ENCODE measurements at regions not wholly inside any gene's neighbourhood (a gene's known extent, or its start where the extent isn't known, plus 50 kb on each side); places are given as distances from the start of the nearest gene placed in this dataset.

GRCh38 chr11:122276221-122276620, 160.2 kb upstream of the BLID start:
- POLR2A ChIA-PET: no interaction called here
- ATAC-seq: no peak

GRCh38 chr11:122275508-122275907, 159.5 kb upstream of the BLID start:
- no peak overlapping the region for H3K27ac ChIP-seq (ENCODE audit: low read depth, low read length)
- no peaks in the 10 kb centered on the region for H3K4me1 Mint-ChIP-seq
- H3K9me3 Mint-ChIP-seq: peaks cover 0 to 4% (median 0%) of the 10 kb centered on the region in 11 donors
- H3K9me3 ChIP-seq (ENCODE audit: control insufficient read depth in 2 of 3, low read length in 3 of 3): no peaks in the 10 kb centered on the region
- H3K4me1 ChIP-seq (ENCODE audit: control insufficient read depth in 2 of 2, insufficient read depth in 2 of 2, low read length in 2 of 2): no peaks in the 10 kb centered on the region
- peaks cover 0 to 30% (median 7%) of the 10 kb centered on the region in 5 donors for H3K27me3 Mint-ChIP-seq
- H3K27ac Mint-ChIP-seq: no peak overlapping the region
- intact Hi-C loops (cut with micrococcal nuclease): no loop called here
- no peak overlapping the region for H3K4me3 Mint-ChIP-seq
- no peaks in the 10 kb centered on the region for H3K36me3 ChIP-seq (ENCODE audit: control insufficient read depth in 2 of 3, insufficient read depth in 3 of 3, low read length in 3 of 3)
- CTCF ChIA-PET: no interaction called here
- H3K27me3 ChIP-seq (ENCODE audit: control insufficient read depth in 2 of 2, insufficient read depth in 2 of 2, low read length in 2 of 2): no peaks in the 10 kb centered on the region
- POLR2A ChIA-PET: no interaction called here
- no peak overlapping the region for H3K4me3 ChIP-seq (ENCODE audit: low read length)
- peaks cover 0 to 3% (median 0%) of the 10 kb centered on the region in 5 donors for H3K36me3 Mint-ChIP-seq
- ATAC-seq: no peak
- DNase-seq: no peak

More at GRCh38 chr11:122276221-122276620, 160.2 kb upstream of the BLID start:
- H3K27me3 Mint-ChIP-seq: peaks cover 0 to 27% (median 7%) of the 10 kb centered on the region in 5 donors
- Histone ChIP-seq H3K36me3 (ENCODE audit: control insufficient read depth in 2 of 3, insufficient read depth in 3 of 3, low read length in 3 of 3) (no peaks in the 10 kb centered on the region), H3K4me1 (ENCODE audit: control insufficient read depth in 2 of 2, insufficient read depth in 2 of 2, low read length in 2 of 2) (no peaks in the 10 kb centered on the region), H3K27me3 (ENCODE audit: control insufficient read depth in 2 of 2, insufficient read depth in 2 of 2, low read length in 2 of 2) (no peaks in the 10 kb centered on the region), H3K27ac (ENCODE audit: low read depth, low read length) (no peak overlapping the region), H3K4me3 (ENCODE audit: low read length) (no peak overlapping the region), H3K9me3 (ENCODE audit: control insufficient read depth in 2 of 3, low read length in 3 of 3) (no peaks in the 10 kb centered on the region)
- DNase-seq: no peak
- H3K27ac Mint-ChIP-seq: no peak overlapping the region
- no peak overlapping the region for H3K4me3 Mint-ChIP-seq
- intact Hi-C loops (cut with micrococcal nuclease): no loop called here
- no peaks in the 10 kb centered on the region for H3K4me1 Mint-ChIP-seq
- H3K9me3 Mint-ChIP-seq: peaks cover 0 to 4% (median 0%) of the 10 kb centered on the region in 11 donors
- CTCF ChIA-PET: no interaction called here
- H3K36me3 Mint-ChIP-seq: peaks cover 0 to 3% (median 0%) of the 10 kb centered on the region in 5 donors

GRCh38 chr11:122273476-122274191, 157.6 kb upstream of the BLID start:
- H3K36me3 ChIP-seq (ENCODE audit: control insufficient read depth in 2 of 3, insufficient read depth in 3 of 3, low read length in 3 of 3): no peaks in the 10 kb centered on the region
- peaks cover 0 to 3% (median 0%) of the 10 kb centered on the region in 5 donors for H3K36me3 Mint-ChIP-seq
- no peak overlapping the region for H3K4me3 Mint-ChIP-seq
- DNase-seq: no peak
- no peak for ATAC-seq
- no peaks in the 10 kb centered on the region for H3K4me1 ChIP-seq (ENCODE audit: control insufficient read depth in 2 of 2, insufficient read depth in 2 of 2, low read length in 2 of 2)
- no peaks in the 10 kb centered on the region for H3K9me3 ChIP-seq (ENCODE audit: control insufficient read depth in 2 of 3, low read length in 3 of 3)
- intact Hi-C loops (cut with micrococcal nuclease): no loop called here
- H3K27ac ChIP-seq (ENCODE audit: low read depth, low read length): no peak overlapping the region
- POLR2A ChIA-PET: no interaction called here
- H3K4me3 ChIP-seq (ENCODE audit: low read length): no peak overlapping the region
- H3K9me3 Mint-ChIP-seq: peaks cover 0 to 4% (median 0%) of the 10 kb centered on the region in 11 donors
- no peaks in the 10 kb centered on the region for H3K27me3 ChIP-seq (ENCODE audit: control insufficient read depth in 2 of 2, insufficient read depth in 2 of 2, low read length in 2 of 2)
- H3K4me1 Mint-ChIP-seq: no peaks in the 10 kb centered on the region
- no peak overlapping the region for H3K27ac Mint-ChIP-seq
- CTCF ChIA-PET: no interaction called here
- H3K27me3 Mint-ChIP-seq: peaks cover 0 to 36% (median 7%) of the 10 kb centered on the region in 5 donors

GRCh38 chr11:122271745-122272144, 155.7 kb upstream of the BLID start:
- H3K9me3 ChIP-seq (ENCODE audit: control insufficient read depth in 2 of 3, low read length in 3 of 3): no peaks in the 10 kb centered on the region
- Mint-ChIP-seq H3K27ac (no peak overlapping the region), H3K9me3 (peaks cover 0 to 4% (median 0%) of the 10 kb centered on the region in 11 donors), H3K4me1 (no peaks in the 10 kb centered on the region), H3K27me3 (peaks cover 2 to 36% (median 8%) of the 10 kb centered on the region in 5 donors), H3K4me3 (no peak overlapping the region), H3K36me3 (peaks cover 0 to 3% (median 0%) of the 10 kb centered on the region in 5 donors)
- H3K36me3 ChIP-seq (ENCODE audit: control insufficient read depth in 2 of 3, insufficient read depth in 3 of 3, low read length in 3 of 3): no peaks in the 10 kb centered on the region
- CTCF ChIA-PET: no interaction called here
- no peaks in the 10 kb centered on the region for H3K27me3 ChIP-seq (ENCODE audit: control insufficient read depth in 2 of 2, insufficient read depth in 2 of 2, low read length in 2 of 2)
- no peak overlapping the region for H3K27ac ChIP-seq (ENCODE audit: low read depth, low read length)
- DNase-seq (no peak), ATAC-seq (no peak)
- H3K4me3 ChIP-seq (ENCODE audit: low read length): no peak overlapping the region
- POLR2A ChIA-PET: no interaction called here
- intact Hi-C loops (cut with micrococcal nuclease): no loop called here
- H3K4me1 ChIP-seq (ENCODE audit: control insufficient read depth in 2 of 2, insufficient read depth in 2 of 2, low read length in 2 of 2): no peaks in the 10 kb centered on the region

- no peaks in the 10 kb centered on the region for H3K27me3 ChIP-seq (ENCODE audit: control insufficient read depth in 2 of 2, insufficient read depth in 2 of 2, low read length in 2 of 2)
- Mint-ChIP-seq H3K27ac (no peak overlapping the region), H3K27me3 (peaks cover 4 to 36% (median 8%) of the 10 kb centered on the region in 5 donors), H3K36me3 (peaks cover 0 to 3% (median 0%) of the 10 kb centered on the region in 5 donors), H3K9me3 (peaks cover 0 to 4% (median 0%) of the 10 kb centered on the region in 11 donors), H3K4me1 (no peaks in the 10 kb centered on the region), H3K4me3 (no peak overlapping the region)
- POLR2A ChIA-PET: no interaction called here
- no peak overlapping the region for H3K27ac ChIP-seq (ENCODE audit: low read depth, low read length)
- H3K4me1 ChIP-seq (ENCODE audit: control insufficient read depth in 2 of 2, insufficient read depth in 2 of 2, low read length in 2 of 2): no peaks in the 10 kb centered on the region
- CTCF ChIA-PET: no interaction called here
- no peaks in the 10 kb centered on the region for H3K9me3 ChIP-seq (ENCODE audit: control insufficient read depth in 2 of 3, low read length in 3 of 3)
- intact Hi-C loops (cut with micrococcal nuclease): no loop called here
- no peak for ATAC-seq
- no peaks in the 10 kb centered on the region for H3K36me3 ChIP-seq (ENCODE audit: control insufficient read depth in 2 of 3, insufficient read depth in 3 of 3, low read length in 3 of 3)
- H3K4me3 ChIP-seq (ENCODE audit: low read length): no peak overlapping the region
- DNase-seq: no peak
These were observed 155.1 kb upstream of the BLID start for GRCh38 chr11:122271137-122271536.

- Histone ChIP-seq H3K9me3 (ENCODE audit: control insufficient read depth in 2 of 3, low read length in 3 of 3) (no peaks in the 10 kb centered on the region), H3K4me1 (ENCODE audit: control insufficient read depth in 2 of 2, insufficient read depth in 2 of 2, low read length in 2 of 2) (no peaks in the 10 kb centered on the region), H3K36me3 (ENCODE audit: control insufficient read depth in 2 of 3, insufficient read depth in 3 of 3, low read length in 3 of 3) (no peaks in the 10 kb centered on the region), H3K27me3 (ENCODE audit: control insufficient read depth in 2 of 2, insufficient read depth in 2 of 2, low read length in 2 of 2) (no peaks in the 10 kb centered on the region), H3K27ac (ENCODE audit: low read depth, low read length) (no peak overlapping the region), H3K4me3 (ENCODE audit: low read length) (no peak overlapping the region)
- no peak overlapping the region for H3K4me3 Mint-ChIP-seq
- DNase-seq (no peak), ATAC-seq (no peak)
- no peak overlapping the region for H3K27ac Mint-ChIP-seq
- ChIA-PET POLR2A (no interaction called here), CTCF (no interaction called here)
- no peaks in the 10 kb centered on the region for H3K4me1 Mint-ChIP-seq
- peaks cover 4 to 30% (median 8%) of the 10 kb centered on the region in 5 donors for H3K27me3 Mint-ChIP-seq
- intact Hi-C loops (cut with micrococcal nuclease): no loop called here
- peaks cover 0 to 4% (median 0%) of the 10 kb centered on the region in 11 donors for H3K9me3 Mint-ChIP-seq
- H3K36me3 Mint-ChIP-seq: peaks cover 0 to 3% (median 0%) of the 10 kb centered on the region in 5 donors
These were observed 154.5 kb upstream of the BLID start for GRCh38 chr11:122270535-122270934.

- H3K4me3 Mint-ChIP-seq: no peak overlapping the region
- Histone ChIP-seq H3K4me1 (ENCODE audit: control insufficient read depth in 2 of 2, insufficient read depth in 2 of 2, low read length in 2 of 2) (no peaks in the 10 kb centered on the region), H3K9me3 (ENCODE audit: control insufficient read depth in 2 of 3, low read length in 3 of 3) (no peaks in the 10 kb centered on the region), H3K27ac (ENCODE audit: low read depth, low read length) (no peak overlapping the region), H3K4me3 (ENCODE audit: low read length) (no peak overlapping the region), H3K27me3 (ENCODE audit: control insufficient read depth in 2 of 2, insufficient read depth in 2 of 2, low read length in 2 of 2) (no peaks in the 10 kb centered on the region), H3K36me3 (ENCODE audit: control insufficient read depth in 2 of 3, insufficient read depth in 3 of 3, low read length in 3 of 3) (no peaks in the 10 kb centered on the region)
- ChIA-PET CTCF (no interaction called here), POLR2A (no interaction called here)
- H3K36me3 Mint-ChIP-seq: peaks cover 0 to 3% (median 0%) of the 10 kb centered on the region in 5 donors
- ATAC-seq (no peak), DNase-seq (no peak)
- H3K27ac Mint-ChIP-seq: no peak overlapping the region
- H3K9me3 Mint-ChIP-seq: peaks cover 0 to 4% (median 0%) of the 10 kb centered on the region in 11 donors
- intact Hi-C loops (cut with micrococcal nuclease): no loop called here
- H3K4me1 Mint-ChIP-seq: no peaks in the 10 kb centered on the region
- H3K27me3 Mint-ChIP-seq: peaks cover 4 to 30% (median 8%) of the 10 kb centered on the region in 5 donors
These were observed 153.8 kb upstream of the BLID start for GRCh38 chr11:122269824-122270223.
